GM21786 (cell line): ENCODE measurements at regions not wholly inside any gene's neighbourhood (a gene's known extent, or its start where the extent isn't known, plus 50 kb on each side); places are given as distances from the start of the nearest gene placed in this dataset.

Source experiments
- ATAC-seq: cut with Tn5 transposase; IDR thresholded peaks from one replicate; pipeline ENCODE4 v1.9.1; 2021; ENCODE audit not compliant: unreplicated experiment

DNA sequence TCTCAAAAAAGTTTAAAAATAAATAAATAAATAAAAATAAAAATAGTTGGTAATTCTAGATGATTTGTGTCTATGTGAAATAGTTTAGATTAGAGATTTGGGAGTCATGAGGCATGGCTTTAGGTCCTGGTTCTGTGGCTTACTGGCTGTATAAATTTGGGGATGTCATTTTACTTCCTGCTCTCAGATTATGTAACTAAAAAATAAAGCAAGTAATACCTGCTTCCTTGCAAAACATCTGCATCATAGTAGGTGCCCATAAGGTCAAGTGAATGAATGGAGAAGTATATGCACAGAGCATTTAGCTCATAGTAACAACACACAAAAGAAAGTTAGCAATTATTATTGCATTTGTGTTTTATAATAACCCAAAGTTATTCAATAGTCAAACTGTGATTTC, 287.7 kb upstream of the TLE4 start:
- no peak for ATAC-seq

DNA sequence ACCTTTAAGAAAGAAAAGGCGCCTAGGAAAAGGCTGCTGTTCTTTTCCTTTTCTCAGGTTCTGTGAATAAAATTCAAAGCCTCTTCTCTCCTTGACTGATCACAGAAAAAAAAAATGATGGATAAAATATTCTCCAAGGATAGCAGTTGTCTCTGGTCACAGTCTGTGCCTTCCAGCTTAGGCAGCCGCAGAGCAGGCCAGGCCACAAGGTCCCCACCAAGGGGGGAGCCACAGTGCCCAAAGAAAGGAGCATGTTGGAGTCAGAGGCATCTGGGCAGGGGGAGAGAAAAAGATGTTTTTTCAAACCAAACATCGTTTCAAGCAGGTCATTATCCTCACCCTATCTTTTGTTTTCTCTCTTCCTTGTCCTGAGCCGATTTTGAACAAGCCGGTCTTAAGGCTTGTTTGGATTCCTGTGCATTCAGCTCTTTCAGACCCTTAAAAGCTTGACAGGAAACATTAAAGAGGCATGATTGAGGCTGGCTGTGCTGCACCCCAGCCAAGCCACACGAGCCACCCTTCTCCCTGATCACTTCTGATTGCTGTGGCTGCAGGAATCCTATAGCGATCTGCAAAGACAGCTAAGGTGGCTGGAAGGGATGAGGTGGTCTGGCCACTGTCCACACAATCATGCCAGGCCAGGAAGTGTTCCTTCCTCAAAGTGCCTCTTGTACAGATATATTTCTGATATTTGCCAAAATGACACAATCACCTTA, 284.6 kb upstream of the TLE4 start:
- no peak for ATAC-seq

DNA sequence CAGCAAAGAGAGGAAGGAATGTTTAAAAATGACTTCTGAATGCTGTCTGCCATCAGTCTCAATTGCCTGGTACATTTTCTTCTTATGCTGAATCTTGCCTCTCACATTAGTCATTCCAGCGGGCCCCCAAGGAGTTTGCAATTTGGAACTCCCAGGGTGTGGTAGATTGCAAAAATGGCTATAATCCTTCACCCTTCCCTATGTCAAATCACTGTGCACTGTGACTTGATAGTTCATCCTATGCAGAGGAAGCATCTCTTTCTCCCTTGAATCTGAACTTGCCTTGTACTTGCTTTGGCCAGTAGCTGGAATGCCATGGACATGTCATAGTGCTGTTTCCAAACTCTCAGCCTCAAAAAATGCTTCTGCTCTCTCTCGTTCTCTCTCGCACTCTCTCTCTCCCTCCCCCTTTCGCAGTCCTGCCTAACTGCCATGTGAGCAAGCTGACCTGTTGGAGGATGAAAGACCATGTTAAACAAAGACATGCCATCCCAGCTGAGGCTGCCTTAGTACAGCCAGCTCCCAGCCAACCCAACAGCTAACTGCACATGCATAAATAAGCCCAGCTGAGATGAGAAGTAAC, 284.0 kb upstream of the TLE4 start:
- ATAC-seq: no peak

DNA sequence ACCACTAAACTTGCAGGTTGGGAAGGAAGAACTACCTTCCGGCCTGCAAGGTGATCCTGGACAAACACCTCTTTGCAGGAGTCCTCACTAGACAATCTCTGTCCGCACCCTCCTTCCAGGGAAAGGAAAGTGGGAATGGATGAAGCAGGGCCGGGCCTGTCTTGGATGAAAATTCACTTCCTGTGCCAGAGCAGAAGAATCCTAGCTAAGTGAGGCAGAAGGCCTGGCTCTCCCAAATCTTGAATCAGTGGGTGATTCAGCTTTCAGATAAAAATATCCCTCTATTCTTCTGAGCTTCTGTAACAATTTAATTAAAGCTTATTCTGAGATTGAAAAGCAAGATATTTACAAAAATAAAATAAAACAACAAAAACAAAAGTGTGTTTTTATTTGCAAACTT, 281.9 kb upstream of the TLE4 start:
- no peak for ATAC-seq

- ATAC-seq: no peak
Measured at GRCh38 chr9:79292731-79293280, 279.0 kb upstream of the TLE4 start.

GRCh38 chr9:79300068-79300467, 271.7 kb upstream of the TLE4 start:
- no peak for ATAC-seq

GRCh38 chr9:79301085-79301484, 270.7 kb upstream of the TLE4 start:
- no peak for ATAC-seq

DNA sequence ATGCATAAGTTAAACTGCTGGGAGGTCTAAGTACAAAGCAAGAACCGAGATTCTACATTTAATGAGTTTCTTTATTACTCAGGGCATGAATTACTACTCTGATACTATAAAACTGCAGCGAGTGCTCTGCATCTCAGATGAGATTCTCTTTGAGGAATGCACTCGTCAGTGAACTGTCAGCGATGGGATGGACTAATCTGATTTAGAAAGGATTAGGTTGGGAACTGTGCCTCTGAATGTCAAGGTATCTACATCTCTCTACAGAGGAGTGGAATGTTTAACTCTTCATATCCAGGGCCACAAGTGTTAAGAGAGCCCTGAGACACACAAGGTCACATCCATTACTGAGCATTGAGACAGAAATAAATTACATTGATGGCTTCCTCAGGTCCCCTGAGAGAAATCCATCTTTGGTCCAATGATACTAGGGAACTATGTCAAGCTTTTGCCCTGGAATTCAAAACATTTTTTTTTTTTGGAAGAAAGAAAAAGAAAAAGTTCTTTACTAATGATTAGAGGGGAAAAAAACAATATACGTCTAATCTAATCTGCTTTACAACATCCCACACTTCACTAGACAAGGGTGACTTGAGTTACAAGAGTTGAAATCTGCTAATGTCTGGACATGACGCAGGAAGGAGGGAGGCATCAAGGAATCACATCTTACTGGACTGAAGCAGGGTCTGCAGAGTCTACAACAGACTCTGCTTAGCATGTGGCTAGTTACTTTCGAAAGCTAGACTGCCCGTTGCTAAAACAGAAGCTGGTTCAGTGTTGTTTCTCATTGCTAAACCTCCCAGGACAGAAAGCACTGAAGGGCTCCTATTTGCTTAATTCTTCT, 270.0 kb upstream of the TLE4 start:
- ATAC-seq: no peak

- ATAC-seq: no peak
Measured at GRCh38 chr9:79302569-79302968, 269.2 kb upstream of the TLE4 start.

DNA sequence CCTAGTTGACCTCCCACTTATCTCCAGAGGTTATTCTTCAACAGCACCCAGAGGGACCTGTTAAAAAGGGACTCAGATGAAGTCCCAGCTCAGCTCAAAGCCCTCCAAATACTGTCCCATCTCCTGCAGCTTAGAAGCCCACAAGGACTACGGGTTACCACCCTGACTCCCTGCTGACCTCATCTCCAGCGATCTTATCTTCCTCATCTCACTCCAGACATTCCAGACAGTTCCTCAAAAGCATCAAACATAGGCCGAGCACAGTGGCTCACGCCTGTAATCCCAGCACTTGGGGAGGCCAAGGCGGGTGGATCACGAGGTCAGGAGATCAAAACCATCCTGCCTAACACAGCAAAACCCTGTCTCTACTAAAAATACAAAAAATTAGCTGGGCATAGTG, 263.8 kb upstream of the TLE4 start:
- no peak for ATAC-seq

DNA sequence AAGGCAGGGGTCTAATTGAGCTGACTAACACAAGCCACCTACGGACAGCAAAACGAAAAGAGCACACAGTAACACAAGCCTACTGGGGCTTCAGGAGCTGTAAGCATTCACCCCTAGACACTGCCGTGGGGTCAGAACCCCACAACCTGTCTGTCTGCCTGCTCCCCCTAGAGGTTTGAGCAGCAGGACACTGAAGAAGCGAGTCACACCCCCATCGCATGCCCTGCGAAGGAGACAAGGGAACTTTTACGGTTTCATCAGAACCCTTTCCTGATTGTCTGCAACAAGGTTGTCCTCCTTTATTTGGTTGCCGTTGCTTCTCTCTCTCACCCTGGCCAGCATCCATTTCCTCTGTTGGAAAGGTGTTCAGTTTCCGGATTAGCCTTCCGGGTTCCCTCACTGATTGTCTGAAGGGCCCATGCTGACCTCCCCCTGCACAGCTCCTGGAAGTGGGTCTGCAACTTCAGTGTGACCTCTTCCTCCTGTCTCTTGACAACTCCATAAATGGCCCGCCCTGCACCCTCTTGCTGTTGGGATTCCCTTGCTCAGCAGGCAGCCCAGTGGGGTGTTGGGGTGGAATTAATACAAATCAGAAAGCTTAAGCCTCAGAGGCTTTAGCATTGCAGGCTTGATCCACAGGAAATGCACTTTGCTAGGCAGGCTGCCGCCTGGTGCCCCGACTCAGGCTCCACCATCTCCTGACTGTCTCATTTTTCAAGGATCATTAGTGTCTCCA, 258.9 kb upstream of the TLE4 start:
- ATAC-seq: no peak

- no peak for ATAC-seq
Measured at GRCh38 chr9:79325501-79325900, 246.3 kb upstream of the TLE4 start.

DNA sequence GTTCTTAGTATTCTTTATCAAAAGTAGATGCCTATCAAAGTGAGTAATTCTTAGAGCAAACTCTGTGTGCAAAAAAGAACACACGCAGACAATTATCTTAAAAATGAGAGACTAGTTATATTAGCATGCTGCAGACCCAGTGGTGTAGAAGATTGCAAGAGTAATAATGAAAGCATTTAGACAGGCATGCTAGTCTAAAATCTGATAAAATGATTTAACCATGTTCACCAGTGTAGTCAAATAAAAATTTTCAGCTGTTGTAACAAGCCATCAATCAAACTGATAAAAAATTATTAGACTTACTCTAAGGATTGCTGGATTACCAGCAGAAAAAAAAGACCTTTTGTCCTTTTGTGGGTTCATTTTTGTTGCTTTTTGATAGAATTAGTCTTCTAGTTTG, 241.9 kb upstream of the TLE4 start:
- ATAC-seq: no peak

DNA sequence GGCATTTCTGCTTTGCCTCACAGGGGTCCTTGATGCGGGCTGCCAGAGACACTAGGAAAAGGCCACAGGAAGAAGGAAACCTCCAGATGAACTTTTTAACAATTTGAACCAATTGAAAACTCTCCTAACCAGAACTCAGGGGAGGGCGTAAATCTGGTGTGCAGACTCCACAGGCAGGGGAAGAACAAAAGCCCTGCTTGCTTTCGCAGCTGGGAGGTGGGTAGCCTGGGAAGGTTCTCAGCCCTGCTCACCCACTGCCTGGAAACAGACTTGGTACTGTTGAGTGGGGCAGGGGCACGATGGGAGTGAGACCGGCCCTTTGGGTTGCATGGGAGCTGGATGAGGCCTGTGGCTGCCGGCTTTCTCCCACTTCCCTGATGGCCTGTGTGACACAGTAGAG, 237.8 kb upstream of the TLE4 start:
- ATAC-seq: no peak

DNA sequence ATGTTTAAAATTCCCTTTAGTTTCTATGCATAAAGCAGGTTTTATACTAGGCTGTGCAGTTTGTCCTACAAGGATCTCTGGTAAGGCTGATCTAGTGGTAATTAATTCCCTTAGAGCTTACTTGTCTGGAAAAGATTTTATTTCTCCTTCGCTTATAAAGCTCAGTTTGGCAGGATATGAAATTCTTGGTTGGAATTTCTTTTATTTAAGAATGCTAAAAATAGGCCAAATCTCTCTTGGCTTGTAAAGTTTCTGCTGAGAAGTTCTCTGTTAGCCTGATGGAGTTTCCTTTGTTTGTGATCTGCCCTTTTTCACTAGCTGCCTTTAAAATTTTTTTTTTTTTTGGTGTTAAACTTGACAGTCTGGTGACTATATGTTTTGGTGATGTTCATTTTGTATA, 237.1 kb upstream of the TLE4 start:
- ATAC-seq: no peak

DNA sequence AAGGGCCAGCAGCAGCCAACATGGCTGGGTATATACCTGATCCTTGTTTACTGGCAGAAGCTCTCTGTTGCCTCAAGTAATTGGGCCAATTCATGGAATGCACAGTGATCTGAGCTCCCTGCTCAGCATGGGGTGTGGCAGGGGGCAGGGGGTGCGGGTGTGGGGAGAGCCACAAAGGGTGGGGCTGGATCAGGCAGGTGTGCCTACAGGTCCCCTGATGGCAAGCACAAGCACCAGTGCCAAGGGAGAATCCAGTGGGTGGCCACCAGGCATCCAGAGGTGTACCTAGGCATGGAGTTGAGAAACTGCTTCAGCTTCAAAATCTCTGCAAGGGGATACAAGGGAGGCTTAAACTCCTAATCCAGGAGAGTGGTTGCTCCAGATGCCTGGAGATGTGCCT, 235.8 kb upstream of the TLE4 start:
- ATAC-seq: no peak

- no peak for ATAC-seq
Measured at GRCh38 chr9:79341561-79341960, 230.2 kb upstream of the TLE4 start.

GRCh38 chr9:79346350-79347020, 225.3 kb upstream of the TLE4 start:
- no peak for ATAC-seq

- no peak for ATAC-seq
Measured at GRCh38 chr9:79352322-79352721, 219.4 kb upstream of the TLE4 start.

GRCh38 chr9:79353856-79354520, 217.8 kb upstream of the TLE4 start:
- ATAC-seq: no peak
